HepG2 (cell line): ENCODE measurements at regions not wholly inside any gene's neighbourhood (a gene's known extent, or its start where the extent isn't known, plus 50 kb on each side); places are given as distances from the start of the nearest gene placed in this dataset.

Source experiments
- ATAC-seq: fragments of 200-7000 bp; cut with Tn5 transposase; 3 replicates; pipeline ENCODE4 v1.9.1; 2020; ENCODE audit warnings: mild to moderate bottlenecking, moderate library complexity
- BruUV-seq: library from RNA; stranded (reverse); fragments of 400-500 nt; replicated peaks from 2 replicates; lab custom pipeline; 2021; lab: Mats Ljungman, UMichigan
- CTCF ChIA-PET: fragments of 300-600 bp; formaldehyde crosslinking; extraction: SDS; loops from one replicate; lab custom pipeline; 2021; ENCODE audit warnings: low total read pairs, inconsistent platforms, low intra/inter-chr PET ratio; lab: Yijun Ruan, JAX
- POLR2A ChIA-PET: fragments of 350-600 bp; sonication (Branson Sonifier 250); formaldehyde crosslinking; loops from one replicate; lab custom pipeline; 2020; ENCODE audit warnings: antibody characterized with exemption, inconsistent platforms; lab: Yijun Ruan, JAX
- DNase-seq: peaks from one replicate; pipeline ENCODE4 v3.0.0-alpha.2; 2015; ENCODE audit warnings: low spot score
- FAIRE-seq: peaks from 3 replicates; lab custom pipeline; 2011; peaks lifted over from hg19 to GRCh38; lab: Jason Lieb, UNC
- H2AFZ ChIP-seq: one replicate; pipeline ENCODE4 v1.6.1; 2011; ENCODE audit warnings: low read length, inconsistent platforms
- H3K27ac ChIP-seq: fragments of 300-600 bp; 3 replicates; pipeline ENCODE4 v1.8.0; 2011; ENCODE audit warnings: mixed run types, mild to moderate bottlenecking, mixed read lengths, low read length, inconsistent platforms; ENCODE audit not compliant: insufficient read depth; ENCODE audit errors: extremely low read length
- H3K27me3 ChIP-seq, 2 experiments: fragments of 200-600 bp in 1 of 2; 2 replicates in 1 of 2; 3 replicates in 1 of 2; pipeline versions ENCODE4 v1.6.0 to v1.8.0; 2011; ENCODE audit warnings: low read length in 2 of 2, mild to moderate bottlenecking in 2 of 2, moderate library complexity in 2 of 2, inconsistent platforms in 1 of 2; ENCODE audit not compliant: insufficient read depth in 2 of 2, control insufficient read depth in 1 of 2
- H3K36me3 ChIP-seq, 2 experiments: fragments of 200-600 bp in 1 of 2; replicated peaks in 1 of 2; 2 replicates in 1 of 2; 3 replicates in 1 of 2; pipeline versions ENCODE4 v1.5.1 to v1.8.0; 2011; ENCODE audit warnings: low read length in 2 of 2, inconsistent platforms in 1 of 2; ENCODE audit not compliant: insufficient read depth in 2 of 2, control insufficient read depth in 1 of 2
- H3K4me1 ChIP-seq: 2 replicates; pipeline ENCODE4 v1.5.1; 2012; ENCODE audit warnings: low read length, inconsistent platforms; ENCODE audit not compliant: insufficient read depth
- H3K4me2 ChIP-seq: 2 replicates; pipeline ENCODE4 v1.6.0; 2011; ENCODE audit warnings: low read depth, low read length, inconsistent platforms
- H3K4me3 ChIP-seq, 3 experiments: fragments of 200-600 bp in 1 of 3; sonication (generic), shearing (Covaris generic) in 1 of 3; replicated peaks in 1 of 3; 2 replicates each; pipeline ENCODE4 v1.5.1; 2011 to 2016; ENCODE audit warnings: low read length in 3 of 3, inconsistent platforms in 2 of 3, low read depth in 2 of 3, mild to moderate bottlenecking in 2 of 3, control low read depth in 1 of 3, mixed read lengths in 1 of 3; ENCODE audit not compliant: insufficient read depth in 1 of 3
- H3K79me2 ChIP-seq: one replicate; pipeline ENCODE4 v1.6.1; 2011; ENCODE audit warnings: low read length, inconsistent platforms; ENCODE audit not compliant: insufficient read depth
- H3K9ac ChIP-seq: 2 replicates; pipeline ENCODE4 v1.6.0; 2011; ENCODE audit warnings: mild to moderate bottlenecking, low read depth, low read length, inconsistent platforms; ENCODE audit not compliant: insufficient read depth
- H3K9me3 ChIP-seq: 2 replicates; pipeline ENCODE4 v1.5.1; 2012; ENCODE audit warnings: mild to moderate bottlenecking, low read length
- H4K20me1 ChIP-seq: 2 replicates; pipeline ENCODE4 v1.6.0; 2011; ENCODE audit warnings: inconsistent platforms, mild to moderate bottlenecking, low read length, moderate library complexity; ENCODE audit not compliant: insufficient read depth
- CEBPB ChIP-seq: IDR thresholded peaks from 2 replicates; pipeline ENCODE4 v1.6.1; 2011; ENCODE audit warnings: low read depth, low read length, improper control_type of control experiment, borderline replicate concordance
- CHCHD3 ChIP-seq: sonication (generic); formaldehyde crosslinking; IDR thresholded peaks from 2 replicates; pipeline ENCODE4 v1.8.0; 2022; ENCODE audit warnings: mild to moderate bottlenecking, missing genetic modification reagents, moderate library complexity
- DPF2 ChIP-seq: sonication (generic); formaldehyde crosslinking; IDR thresholded peaks from 2 replicates; pipeline ENCODE4 v1.4.0; 2020; ENCODE audit warnings: mild to moderate bottlenecking, low read depth, missing genetic modification reagents, borderline replicate concordance
- FOXA1 ChIP-seq, 2 experiments: fragments of 450-650 bp in 1 of 2; sonication (generic) in 1 of 2; formaldehyde crosslinking in 1 of 2; IDR thresholded peaks; 2 replicates each; pipeline versions ENCODE4 v1.4.0 to v1.6.1; 2016 to 2020; ENCODE audit warnings: missing genetic modification reagents in 1 of 2
- HMGXB4 ChIP-seq, 2 experiments: sonication (generic) in 1 of 2; formaldehyde crosslinking in 1 of 2; IDR thresholded peaks; 2 replicates each; pipeline versions ENCODE4 v1.4.0 to v1.6.1; 2018 to 2020; ENCODE audit warnings: missing genetic modification reagents in 2 of 2, borderline replicate concordance in 1 of 2, low read depth in 1 of 2, mild to moderate bottlenecking in 1 of 2, missing biosample characterization in 1 of 2
- HOXD1 ChIP-seq: sonication (generic); formaldehyde crosslinking; IDR thresholded peaks from 2 replicates; pipeline ENCODE4 v1.5.0; 2020; ENCODE audit warnings: missing genetic modification reagents
- KDM5B ChIP-seq: sonication (generic); formaldehyde crosslinking; IDR thresholded peaks from 2 replicates; pipeline ENCODE4 v1.4.0; 2020; ENCODE audit warnings: missing genetic modification reagents, mild to moderate bottlenecking, borderline replicate concordance
- ZKSCAN1 ChIP-seq: fragments of 150-350 bp; IDR thresholded peaks from 2 replicates; pipeline ENCODE4 v1.6.1; 2014; ENCODE audit warnings: low read length
- ZNF263 ChIP-seq: sonication (generic); formaldehyde crosslinking; IDR thresholded peaks from 2 replicates; pipeline ENCODE4 v1.4.0; 2020; ENCODE audit warnings: missing genetic modification reagents
- ZNF547 ChIP-seq: sonication (generic); formaldehyde crosslinking; IDR thresholded peaks from 2 replicates; pipeline ENCODE4 v1.5.1; 2020; ENCODE audit warnings: mild to moderate bottlenecking, missing genetic modification reagents
- WGBS: methylation state at CpG from one replicate; pipeline ENCODE4 v1.1.6; 2017; ENCODE audit warnings: low lambda C conversion rate; 5-methylcytosine and 5-hydroxymethylcytosine counted together
- in situ Hi-C: cut with HindIII; loops from 2 replicates; pipeline ENCODE4 v1.10.0; 2017; ENCODE audit warnings: low pct_unique_long_range_greater_than_20kb; ENCODE audit not compliant: extremely low pct_ligation_motif_present
- intact Hi-C: fragments of 100-400 bp; cut with micrococcal nuclease; formaldehyde crosslinking; loops from one replicate; pipeline ENCODE4 v1.10.0; 2022; ENCODE audit not compliant: unreplicated experiment
- TF ChIP-seq, protein P1 (sequence below): sonication (generic); formaldehyde crosslinking; IDR thresholded peaks from 2 replicates; pipeline ENCODE4 v1.8.0; 2022; ENCODE audit warnings: low read depth, missing genetic modification reagents

GRCh38 chr1:69258842-69259241 lies 308.9 kb upstream of the LRRC7 start:
- in situ Hi-C loops = no loop called here
- Histone ChIP-seq H3K4me1 (no peaks in the 10 kb centered on the region), H3K4me3 (no peak overlapping the region), H3K36me3 (no peaks in the 10 kb centered on the region), H3K4me2 (no peak overlapping the region), H3K27ac (no peak overlapping the region)
- FAIRE-seq = no peak
- 0% methylated on average over 1 of the region's 1 CpG for WGBS
- TF ChIP-seq KDM5B (CRISPR knock-in tag) (no peak), DPF2 (CRISPR knock-in tag) (no peak), ZNF547 (no peak), CHCHD3 (no peak)
- TF ChIP-seq, protein P1, sequence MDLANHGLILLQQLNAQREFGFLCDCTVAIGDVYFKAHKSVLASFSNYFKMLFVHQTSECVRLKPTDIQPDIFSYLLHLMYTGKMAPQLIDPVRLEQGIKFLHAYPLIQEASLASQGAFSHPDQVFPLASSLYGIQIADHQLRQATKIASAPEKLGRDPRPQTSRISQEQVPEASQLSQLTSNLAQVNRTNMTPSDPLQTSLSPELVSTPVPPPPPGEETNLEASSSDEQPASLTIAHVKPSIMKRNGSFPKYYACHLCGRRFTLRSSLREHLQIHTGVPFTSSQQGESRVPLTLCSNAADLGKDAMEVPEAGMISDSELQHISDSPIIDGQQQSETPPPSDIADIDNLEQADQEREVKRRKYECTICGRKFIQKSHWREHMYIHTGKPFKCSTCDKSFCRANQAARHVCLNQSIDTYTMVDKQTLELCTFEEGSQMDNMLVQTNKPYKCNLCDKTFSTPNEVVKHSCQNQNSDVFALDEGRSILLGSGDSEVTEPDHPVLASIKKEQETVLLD = no peak
- TF ChIP-seq, all 625 proteins: peak for 0
- POLR2A ChIA-PET = no interaction called here
- intact Hi-C loops = no loop called here
- Histone ChIP-seq H3K9me3 (peaks cover 86% of the 10 kb centered on the region), H3K27me3 (no peaks in the 10 kb centered on the region), H4K20me1 (no peaks in the 10 kb centered on the region), H3K9ac (no peak overlapping the region), H3K79me2 (no peaks in the 10 kb centered on the region), H2AFZ (no peak overlapping the region)
- DNase-seq (no peak), ATAC-seq (no peak)
- CTCF ChIA-PET = no interaction called here
- BruUV-seq = no TSS peak

- no TSS peak for BruUV-seq
- no peak for FAIRE-seq
- intact Hi-C loops (no loop called here), in situ Hi-C loops (no loop called here)
- Histone ChIP-seq H3K27me3 (no peaks in the 10 kb centered on the region), H2AFZ (no peak overlapping the region), H3K9ac (no peak overlapping the region), H3K36me3 (no peaks in the 10 kb centered on the region), H3K27ac (no peak overlapping the region), H3K4me2 (no peak overlapping the region), H3K79me2 (no peaks in the 10 kb centered on the region), H3K4me3 (no peak overlapping the region), H3K4me1 (no peaks in the 10 kb centered on the region), H4K20me1 (no peaks in the 10 kb centered on the region), H3K9me3 (peaks cover 83% of the 10 kb centered on the region)
- ChIA-PET POLR2A (no interaction called here), CTCF (no interaction called here)
- ATAC-seq = no peak
- peak; percentile 26; the same call in 1 of the 2 replicates for TF ChIP-seq CEBPB
- no peak for TF ChIP-seq ZKSCAN1
- no peak for TF ChIP-seq HMGXB4 (CRISPR knock-in tag; IDR thresholded peaks at IDR 0.05; ENCODE audit: borderline replicate concordance in 1 of 2, low read depth in 1 of 2)
- TF ChIP-seq HOXD1 (CRISPR knock-in tag) = no peak
- TF ChIP-seq FOXA1 (IDR thresholded peaks at IDR 0.05) = no peak
- TF ChIP-seq FOXA1 (CRISPR knock-in tag; IDR thresholded peaks at IDR 0.05) = no peak
- TF ChIP-seq ZNF263 = no peak
- DNase-seq = no peak
- 11% methylated on average over 3 of the region's 3 CpGs for WGBS
These were observed 303.8 kb upstream of the LRRC7 start for GRCh38 chr1:69263921-69264391.
